H1 (cell line): ENCODE measurements at regions not wholly inside any gene's neighbourhood (a gene's known extent, or its start where the extent isn't known, plus 50 kb on each side); places are given as distances from the start of the nearest gene placed in this dataset.

Experiments
- EZH2 ChIP-seq: fragments of 200-600 bp; sonication (generic); IDR thresholded peaks from 2 replicates; pipeline ENCODE4 v1.7.1; 2012; ENCODE audit warnings: low read depth, mild to moderate bottlenecking, moderate library complexity, low read length, inconsistent platforms; ENCODE audit not compliant: severe bottlenecking
- FOSL1 ChIP-seq: IDR thresholded peaks from 2 replicates; pipeline ENCODE4 v1.6.1; 2011; ENCODE audit warnings: mild to moderate bottlenecking, low read depth, low read length, moderate library complexity; ENCODE audit not compliant: insufficient read depth
- SUZ12 ChIP-seq: fragments of 200-600 bp; sonication (generic); IDR thresholded peaks from 2 replicates; pipeline ENCODE4 v1.6.1; 2012; ENCODE audit warnings: mild to moderate bottlenecking, inconsistent platforms, low read length, moderate library complexity, mixed read lengths
- TBP ChIP-seq: IDR thresholded peaks from 2 replicates; pipeline ENCODE4 v1.6.1; 2011; ENCODE audit warnings: low read depth, low read length, improper control_type of control experiment
- YY1 ChIP-seq: IDR thresholded peaks from 2 replicates; pipeline ENCODE4 v1.6.1; 2011; ENCODE audit warnings: low read depth, mild to moderate bottlenecking, low read length
- TF ChIP-seq, protein P1 (sequence below), 3 experiments: IDR thresholded peaks; 1 replicate in 2 of 3; 2 replicates in 1 of 3; pipeline versions ENCODE4 v1.5.1 to v1.6.1; 2011; ENCODE audit warnings: low read length in 3 of 3, mild to moderate bottlenecking in 3 of 3, inconsistent platforms in 2 of 3, low read depth in 1 of 3, moderate library complexity in 1 of 3; ENCODE audit not compliant: insufficient read depth in 1 of 3; ENCODE audit errors: control extremely low read depth in 1 of 3

DNA sequence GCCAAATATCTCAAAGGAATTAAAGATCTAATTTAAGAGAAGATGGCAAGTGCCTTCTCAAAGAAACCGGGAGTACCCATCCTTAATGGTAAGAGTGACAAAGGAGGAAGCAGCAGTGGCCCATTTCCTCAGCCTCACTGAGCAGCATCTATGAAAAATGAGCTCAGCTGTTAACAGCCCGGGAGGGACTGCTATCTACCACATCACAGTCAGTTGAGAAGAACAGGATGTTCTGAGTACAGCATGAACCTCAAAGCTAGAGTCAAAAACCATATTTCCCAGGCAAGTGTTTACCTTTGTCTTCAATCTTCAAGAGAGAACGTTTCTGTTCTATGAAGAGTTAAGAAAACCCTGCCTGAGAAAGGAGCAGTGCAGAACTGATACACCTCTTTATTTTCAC is 115.0 kb downstream of the BTG1 start (continued):
- no peak for TF ChIP-seq EZH2
- no peak for TF ChIP-seq TBP
- no peak for TF ChIP-seq SUZ12
- TF ChIP-seq, protein P1, sequence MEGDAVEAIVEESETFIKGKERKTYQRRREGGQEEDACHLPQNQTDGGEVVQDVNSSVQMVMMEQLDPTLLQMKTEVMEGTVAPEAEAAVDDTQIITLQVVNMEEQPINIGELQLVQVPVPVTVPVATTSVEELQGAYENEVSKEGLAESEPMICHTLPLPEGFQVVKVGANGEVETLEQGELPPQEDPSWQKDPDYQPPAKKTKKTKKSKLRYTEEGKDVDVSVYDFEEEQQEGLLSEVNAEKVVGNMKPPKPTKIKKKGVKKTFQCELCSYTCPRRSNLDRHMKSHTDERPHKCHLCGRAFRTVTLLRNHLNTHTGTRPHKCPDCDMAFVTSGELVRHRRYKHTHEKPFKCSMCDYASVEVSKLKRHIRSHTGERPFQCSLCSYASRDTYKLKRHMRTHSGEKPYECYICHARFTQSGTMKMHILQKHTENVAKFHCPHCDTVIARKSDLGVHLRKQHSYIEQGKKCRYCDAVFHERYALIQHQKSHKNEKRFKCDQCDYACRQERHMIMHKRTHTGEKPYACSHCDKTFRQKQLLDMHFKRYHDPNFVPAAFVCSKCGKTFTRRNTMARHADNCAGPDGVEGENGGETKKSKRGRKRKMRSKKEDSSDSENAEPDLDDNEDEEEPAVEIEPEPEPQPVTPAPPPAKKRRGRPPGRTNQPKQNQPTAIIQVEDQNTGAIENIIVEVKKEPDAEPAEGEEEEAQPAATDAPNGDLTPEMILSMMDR (IDR thresholded peaks at IDR 0.05; ENCODE audit: control extremely low read depth in 1 of 3, insufficient read depth in 1 of 3, low read depth in 1 of 3, low read length in 3 of 3) = no peak
- TF ChIP-seq YY1 = no peak
- no peak for TF ChIP-seq FOSL1
